22Rv1 (cell line): ENCODE measurements at regions not wholly inside any gene's neighbourhood (a gene's known extent, or its start where the extent isn't known, plus 50 kb on each side); places are given as distances from the start of the nearest gene placed in this dataset.

Experiments
- ZFX ChIP-seq: fragments of 450-650 bp; IDR thresholded peaks from 2 replicates; pipeline ENCODE4 v1.6.1; 2017; ENCODE audit warnings: antibody characterized with exemption, borderline replicate concordance
- TF ChIP-seq, protein P1 (sequence below): fragments of 450-650 bp; IDR thresholded peaks from 2 replicates; pipeline ENCODE4 v1.5.1; 2017; ENCODE audit warnings: mild to moderate bottlenecking

DNA sequence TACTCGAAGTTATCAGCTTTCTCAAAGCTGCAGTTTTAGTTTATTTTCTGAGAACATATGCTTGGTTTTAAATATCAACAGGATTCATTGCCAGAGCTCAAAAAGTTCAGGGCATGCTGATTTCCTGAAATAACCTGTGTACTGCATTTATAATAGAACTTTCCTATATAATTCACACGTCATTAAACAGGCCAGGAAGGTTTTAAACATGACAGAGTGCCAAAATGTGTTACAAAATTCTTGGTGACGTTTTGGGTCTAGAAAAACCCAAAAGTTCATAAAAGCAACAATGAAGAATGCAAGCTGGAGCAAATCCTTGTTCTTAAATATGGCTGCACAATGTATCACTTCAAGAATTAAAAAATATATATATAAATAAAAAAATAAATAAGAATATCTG lies 1139.1 kb downstream of the CDH11 start:
- TF ChIP-seq, protein P1, sequence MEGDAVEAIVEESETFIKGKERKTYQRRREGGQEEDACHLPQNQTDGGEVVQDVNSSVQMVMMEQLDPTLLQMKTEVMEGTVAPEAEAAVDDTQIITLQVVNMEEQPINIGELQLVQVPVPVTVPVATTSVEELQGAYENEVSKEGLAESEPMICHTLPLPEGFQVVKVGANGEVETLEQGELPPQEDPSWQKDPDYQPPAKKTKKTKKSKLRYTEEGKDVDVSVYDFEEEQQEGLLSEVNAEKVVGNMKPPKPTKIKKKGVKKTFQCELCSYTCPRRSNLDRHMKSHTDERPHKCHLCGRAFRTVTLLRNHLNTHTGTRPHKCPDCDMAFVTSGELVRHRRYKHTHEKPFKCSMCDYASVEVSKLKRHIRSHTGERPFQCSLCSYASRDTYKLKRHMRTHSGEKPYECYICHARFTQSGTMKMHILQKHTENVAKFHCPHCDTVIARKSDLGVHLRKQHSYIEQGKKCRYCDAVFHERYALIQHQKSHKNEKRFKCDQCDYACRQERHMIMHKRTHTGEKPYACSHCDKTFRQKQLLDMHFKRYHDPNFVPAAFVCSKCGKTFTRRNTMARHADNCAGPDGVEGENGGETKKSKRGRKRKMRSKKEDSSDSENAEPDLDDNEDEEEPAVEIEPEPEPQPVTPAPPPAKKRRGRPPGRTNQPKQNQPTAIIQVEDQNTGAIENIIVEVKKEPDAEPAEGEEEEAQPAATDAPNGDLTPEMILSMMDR = no peak
- no peak for TF ChIP-seq ZFX
